Neural cell (in vitro differentiated cells): ENCODE measurements at regions not wholly inside any gene's neighbourhood (a gene's known extent, or its start where the extent isn't known, plus 50 kb on each side); places are given as distances from the start of the nearest gene placed in this dataset.

Experiments
- H2AFZ ChIP-seq: fragments of 200-600, 300-800 bp; sonication (generic), shearing (Covaris generic); 2 replicates; pipeline ENCODE4 v1.6.0; 2014; ENCODE audit warnings: low read depth, mild to moderate bottlenecking, antibody characterized with exemption, low read length, moderate library complexity
- H3F3A ChIP-seq: fragments of 200-600 bp; shearing (Covaris generic); 2 replicates; pipeline ENCODE4 v1.6.1; 2016; ENCODE audit warnings: mild to moderate bottlenecking, moderate library complexity, mixed read lengths, antibody characterized with exemption, low read length; ENCODE audit not compliant: insufficient read depth, poor library complexity, severe bottlenecking
- H3K27ac ChIP-seq: fragments of 200-600, 300-800 bp; sonication (generic), shearing (Covaris generic); 2 replicates; pipeline ENCODE4 v1.5.1; 2014; ENCODE audit warnings: mild to moderate bottlenecking, low read length, moderate library complexity
- H3K27me3 ChIP-seq: fragments of 300-800, 200-600 bp; sonication (generic), shearing (Covaris generic); 2 replicates; pipeline ENCODE4 v1.6.0; 2014; ENCODE audit warnings: mild to moderate bottlenecking, low read depth, low read length, moderate library complexity; ENCODE audit not compliant: insufficient read depth
- H3K36me3 ChIP-seq: fragments of 300-800, 200-600 bp; sonication (generic), shearing (Covaris generic); 2 replicates; pipeline ENCODE4 v1.5.1; 2014; ENCODE audit warnings: mild to moderate bottlenecking, antibody characterized with exemption, low read length, moderate library complexity; ENCODE audit not compliant: insufficient read depth
- H3K4me2 ChIP-seq: fragments of 300-800, 200-600 bp; sonication (generic), shearing (Covaris generic); 2 replicates; pipeline ENCODE4 v1.6.0; 2014; ENCODE audit warnings: mild to moderate bottlenecking, low read length
- H3K4me3 ChIP-seq: fragments of 300-800, 200-600 bp; sonication (generic), shearing (Covaris generic); 2 replicates; pipeline ENCODE4 v1.5.1; 2014; ENCODE audit warnings: mild to moderate bottlenecking, low read length, moderate library complexity
- H3K79me2 ChIP-seq: fragments of 200-600 bp; shearing (Covaris generic); replicated peaks from 2 replicates; pipeline ENCODE4 v1.6.0; 2014; ENCODE audit warnings: mild to moderate bottlenecking, low read length, moderate library complexity; ENCODE audit not compliant: insufficient read depth
- H3K9ac ChIP-seq: fragments of 300-800, 200-600 bp; sonication (generic), shearing (Covaris generic); 2 replicates; pipeline ENCODE4 v1.6.1; 2016; ENCODE audit warnings: mild to moderate bottlenecking, low read length, mixed read lengths
- H3K9me2 ChIP-seq: fragments of 200-600 bp; shearing (Covaris generic); 2 replicates; pipeline ENCODE4 v1.6.1; 2016; ENCODE audit warnings: mild to moderate bottlenecking, low read length, mixed read lengths; ENCODE audit not compliant: insufficient read depth
- H3K9me3 ChIP-seq: fragments of 200-600, 300-800 bp; sonication (generic), shearing (Covaris generic); 2 replicates; pipeline ENCODE4 v1.6.1; 2016; ENCODE audit warnings: mild to moderate bottlenecking, mixed run types, low read length, moderate library complexity, mixed read lengths
- H4K20me1 ChIP-seq: fragments of 200-600 bp; shearing (Covaris generic); 2 replicates; pipeline ENCODE4 v1.6.1; 2016; ENCODE audit warnings: mild to moderate bottlenecking, mixed run types; ENCODE audit not compliant: insufficient read depth
- EP300 ChIP-seq: fragments of 450-650 bp; conservative IDR thresholded peaks from 2 replicates; pipeline ENCODE4 v1.6.1; 2014; ENCODE audit warnings: antibody characterized with exemption, mild to moderate bottlenecking, moderate library complexity; ENCODE audit not compliant: poor library complexity, severe bottlenecking
- EZH2 ChIP-seq: fragments of 200-600, 300-800 bp; shearing (Covaris generic), sonication (generic); IDR thresholded peaks from 2 replicates; pipeline ENCODE4 v1.6.1; 2014; ENCODE audit warnings: antibody characterized with exemption, low read length, borderline replicate concordance, mild to moderate bottlenecking; ENCODE audit not compliant: insufficient read depth, poor library complexity, severe bottlenecking
- MXI1 ChIP-seq: fragments of 450-650 bp; conservative IDR thresholded peaks from 2 replicates; pipeline ENCODE4 v1.6.1; 2014; ENCODE audit warnings: antibody characterized with exemption, mild to moderate bottlenecking; ENCODE audit not compliant: poor library complexity, severe bottlenecking
- POLR2AphosphoS5 ChIP-seq: IDR thresholded peaks from 2 replicates; pipeline ENCODE4 v1.6.1; 2012
- RAD21 ChIP-seq: fragments of 450-650 bp; conservative IDR thresholded peaks from 2 replicates; pipeline ENCODE4 v1.6.1; 2014; ENCODE audit warnings: antibody characterized with exemption, mild to moderate bottlenecking, moderate library complexity
- REST ChIP-seq: IDR thresholded peaks from 2 replicates; pipeline ENCODE4 v1.6.1; 2012; ENCODE audit warnings: borderline replicate concordance
- SMC3 ChIP-seq: fragments of 450-650 bp; conservative IDR thresholded peaks from 2 replicates; pipeline ENCODE4 v1.6.1; 2014; ENCODE audit warnings: antibody characterized with exemption, mild to moderate bottlenecking, moderate library complexity; ENCODE audit not compliant: poor library complexity
- TAF1 ChIP-seq: IDR thresholded peaks from 2 replicates; pipeline ENCODE4 v1.6.1; 2012; ENCODE audit warnings: low read depth
- TF ChIP-seq, protein P1 (sequence below): fragments of 450-650 bp; IDR thresholded peaks from 2 replicates; pipeline ENCODE4 v1.5.1; 2014; ENCODE audit warnings: antibody characterized with exemption, mild to moderate bottlenecking, moderate library complexity; ENCODE audit not compliant: poor library complexity, severe bottlenecking

GRCh38 chr4:24734511-24734910 lies 60.9 kb upstream of the SOD3 start:
- Histone ChIP-seq H3K27me3 (no peaks in the 10 kb centered on the region), H3K4me2 (no peak overlapping the region), H3K9me2 (no peaks in the 10 kb centered on the region), H2AFZ (no peak overlapping the region), H3K4me3 (no peak overlapping the region), H3K79me2 (no peaks in the 10 kb centered on the region), H3K9ac (no peak overlapping the region), H3K27ac (no peak overlapping the region), H3K36me3 (no peaks in the 10 kb centered on the region), H3F3A (no peaks in the 10 kb centered on the region), H3K9me3 (no peaks in the 10 kb centered on the region), H4K20me1 (no peaks in the 10 kb centered on the region)
- no peak for TF ChIP-seq MXI1
- TF ChIP-seq REST = no peak
- TF ChIP-seq EZH2 = no peak
- no peak for TF ChIP-seq EP300
- no peak for TF ChIP-seq RAD21
- TF ChIP-seq, protein P1, sequence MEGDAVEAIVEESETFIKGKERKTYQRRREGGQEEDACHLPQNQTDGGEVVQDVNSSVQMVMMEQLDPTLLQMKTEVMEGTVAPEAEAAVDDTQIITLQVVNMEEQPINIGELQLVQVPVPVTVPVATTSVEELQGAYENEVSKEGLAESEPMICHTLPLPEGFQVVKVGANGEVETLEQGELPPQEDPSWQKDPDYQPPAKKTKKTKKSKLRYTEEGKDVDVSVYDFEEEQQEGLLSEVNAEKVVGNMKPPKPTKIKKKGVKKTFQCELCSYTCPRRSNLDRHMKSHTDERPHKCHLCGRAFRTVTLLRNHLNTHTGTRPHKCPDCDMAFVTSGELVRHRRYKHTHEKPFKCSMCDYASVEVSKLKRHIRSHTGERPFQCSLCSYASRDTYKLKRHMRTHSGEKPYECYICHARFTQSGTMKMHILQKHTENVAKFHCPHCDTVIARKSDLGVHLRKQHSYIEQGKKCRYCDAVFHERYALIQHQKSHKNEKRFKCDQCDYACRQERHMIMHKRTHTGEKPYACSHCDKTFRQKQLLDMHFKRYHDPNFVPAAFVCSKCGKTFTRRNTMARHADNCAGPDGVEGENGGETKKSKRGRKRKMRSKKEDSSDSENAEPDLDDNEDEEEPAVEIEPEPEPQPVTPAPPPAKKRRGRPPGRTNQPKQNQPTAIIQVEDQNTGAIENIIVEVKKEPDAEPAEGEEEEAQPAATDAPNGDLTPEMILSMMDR = no peak
- TF ChIP-seq SMC3 = no peak
- no peak for TF ChIP-seq TAF1
- no peak for TF ChIP-seq POLR2AphosphoS5

DNA sequence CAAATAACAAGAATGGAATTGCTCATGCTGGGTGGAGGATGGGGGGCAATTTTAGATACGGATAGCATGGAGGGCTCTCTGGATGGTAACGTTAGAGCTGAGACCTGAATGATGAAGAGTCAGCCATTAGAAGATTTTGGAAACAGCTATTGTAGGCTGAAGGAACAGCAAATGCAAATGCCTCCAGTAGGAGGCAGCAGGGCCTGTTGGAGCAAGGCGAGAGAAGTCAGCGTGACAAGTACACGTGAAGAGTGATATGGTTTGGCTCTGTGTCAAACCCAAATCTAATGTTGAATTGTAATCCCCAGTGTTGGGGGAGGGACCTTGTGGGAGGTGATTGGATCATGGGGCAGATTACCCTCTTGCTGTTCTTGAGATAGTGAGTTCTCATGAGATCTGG lies 59.3 kb upstream of the SOD3 start:
- Histone ChIP-seq H2AFZ (no peak overlapping the region), H3K27me3 (no peaks in the 10 kb centered on the region), H3K4me3 (no peak overlapping the region), H3K4me2 (no peak overlapping the region), H3K9ac (no peak overlapping the region), H3K27ac (no peak overlapping the region), H3K9me2 (no peaks in the 10 kb centered on the region), H3F3A (no peaks in the 10 kb centered on the region), H4K20me1 (no peaks in the 10 kb centered on the region), H3K36me3 (no peaks in the 10 kb centered on the region), H3K79me2 (no peaks in the 10 kb centered on the region), H3K9me3 (no peaks in the 10 kb centered on the region)
- TF ChIP-seq, protein P1 = no peak
